Type B pancreatic cell (in vitro differentiated cells): ENCODE measurements at regions not wholly inside any gene's neighbourhood (a gene's known extent, or its start where the extent isn't known, plus 50 kb on each side); places are given as distances from the start of the nearest gene placed in this dataset.
A peak's percentile ranks its signal among the peaks of the same experiment; 100 is the strongest.

Source experiments
- DNase-seq: peaks from one replicate; pipeline ENCODE4 v3.0.0; 2021; ENCODE audit warnings: mixed read lengths; ENCODE audit not compliant: unreplicated experiment; ENCODE audit errors: extremely low spot score
- H3K27ac Mint-ChIP-seq: 2 replicates; pipeline ENCODE4 v1.8.0; 2021; ENCODE audit warnings: mild to moderate bottlenecking, mixed read lengths
- H3K27me3 Mint-ChIP-seq: 2 replicates; pipeline ENCODE4 v1.8.0; 2021; ENCODE audit warnings: mixed read lengths
- H3K36me3 Mint-ChIP-seq: 2 replicates; pipeline ENCODE4 v1.8.0; 2021; ENCODE audit warnings: mixed read lengths
- H3K4me1 Mint-ChIP-seq: one replicate; pipeline ENCODE4 v1.8.0; 2021; ENCODE audit warnings: mixed read lengths; ENCODE audit not compliant: unreplicated experiment
- H3K4me3 Mint-ChIP-seq: 2 replicates; pipeline ENCODE4 v1.8.0; 2021; ENCODE audit warnings: mild to moderate bottlenecking, mixed read lengths
- H3K9me3 Mint-ChIP-seq: 2 replicates; pipeline ENCODE4 v1.8.0; 2021; ENCODE audit warnings: mixed read lengths
- CTCF ChIP-seq: fragments of 200-600 bp; sonication (generic); conservative IDR thresholded peaks from 2 replicates; pipeline ENCODE4 v1.5.0; 2021; ENCODE audit warnings: antibody characterized with exemption, mild to moderate bottlenecking

DNA sequence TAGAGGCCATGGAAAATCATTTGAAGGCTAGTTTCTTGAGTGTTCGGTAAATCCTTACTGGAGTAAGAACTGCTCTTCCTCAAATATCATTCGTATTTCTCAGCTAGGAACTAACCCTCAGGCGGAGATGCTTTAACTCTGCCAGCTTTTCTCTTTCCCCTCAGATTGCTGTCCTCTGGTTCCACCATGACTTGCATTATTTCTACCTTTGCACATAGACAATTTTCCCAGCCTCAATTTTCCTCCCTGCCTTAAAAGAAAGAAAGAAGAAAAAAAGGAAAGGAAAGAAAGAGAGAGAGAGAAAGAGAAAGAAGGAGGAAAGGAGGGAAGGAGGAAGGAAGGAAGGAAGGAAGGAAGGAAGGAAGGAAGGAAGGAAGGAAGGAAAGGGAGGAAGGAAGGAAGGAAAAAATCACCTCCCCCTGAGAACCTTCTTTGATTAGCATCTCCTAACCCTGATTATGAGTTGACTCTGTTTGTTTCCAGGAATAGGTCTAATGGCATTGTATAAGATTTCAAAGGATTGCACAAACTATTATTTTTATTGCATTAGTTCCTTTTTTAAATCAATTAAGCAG is 123.3 kb upstream of the FAM204A start:
- Mint-ChIP-seq H3K9me3 (no peaks in the 10 kb centered on the region), H3K27me3 (peaks cover 73% of the 10 kb centered on the region), H3K36me3 (no peaks in the 10 kb centered on the region), H3K4me1 (no peaks in the 10 kb centered on the region), H3K27ac (no peak overlapping the region), H3K4me3 (no peak overlapping the region)
- no peak for DNase-seq
- TF ChIP-seq CTCF, result no peak

DNA sequence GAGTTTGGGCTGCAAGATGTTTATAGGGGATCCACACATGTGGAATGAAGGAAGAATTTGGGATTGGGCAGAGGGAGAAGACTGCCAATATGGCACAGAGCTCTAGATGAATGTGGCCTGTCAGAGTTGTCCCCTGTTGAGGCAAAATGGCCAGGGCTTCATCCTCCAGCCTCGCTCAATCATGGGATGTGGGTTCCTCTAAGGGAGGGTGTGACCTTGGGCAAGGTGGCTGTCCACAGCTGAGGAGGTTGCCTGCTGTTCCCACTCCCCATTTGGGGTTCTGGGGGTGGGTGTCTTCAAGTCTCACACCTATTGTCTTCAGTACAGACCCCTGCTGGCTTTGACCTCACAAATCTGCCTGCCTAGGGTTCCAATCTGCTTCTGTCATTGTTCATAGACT is 121.6 kb upstream of the FAM204A start:
- no peak for TF ChIP-seq CTCF

GRCh38 chr10:118462401-118462800 is 120.3 kb upstream of the FAM204A start:
- Mint-ChIP-seq H3K4me3 (no peak overlapping the region), H3K36me3 (no peaks in the 10 kb centered on the region), H3K27ac (no peak overlapping the region), H3K27me3 (peaks cover 61% of the 10 kb centered on the region), H3K9me3 (no peaks in the 10 kb centered on the region), H3K4me1 (peaks cover 9% of the 10 kb centered on the region)
- TF ChIP-seq CTCF, result no peak
- DNase-seq, result no peak

More for the DNA sequence above, 121.6 kb upstream of the FAM204A start:
- Mint-ChIP-seq H3K27ac (no peak overlapping the region), H3K9me3 (no peaks in the 10 kb centered on the region), H3K27me3 (peaks cover 72% of the 10 kb centered on the region), H3K4me1 (peaks cover 9% of the 10 kb centered on the region), H3K4me3 (no peak overlapping the region), H3K36me3 (no peaks in the 10 kb centered on the region)
- no peak for DNase-seq

DNA sequence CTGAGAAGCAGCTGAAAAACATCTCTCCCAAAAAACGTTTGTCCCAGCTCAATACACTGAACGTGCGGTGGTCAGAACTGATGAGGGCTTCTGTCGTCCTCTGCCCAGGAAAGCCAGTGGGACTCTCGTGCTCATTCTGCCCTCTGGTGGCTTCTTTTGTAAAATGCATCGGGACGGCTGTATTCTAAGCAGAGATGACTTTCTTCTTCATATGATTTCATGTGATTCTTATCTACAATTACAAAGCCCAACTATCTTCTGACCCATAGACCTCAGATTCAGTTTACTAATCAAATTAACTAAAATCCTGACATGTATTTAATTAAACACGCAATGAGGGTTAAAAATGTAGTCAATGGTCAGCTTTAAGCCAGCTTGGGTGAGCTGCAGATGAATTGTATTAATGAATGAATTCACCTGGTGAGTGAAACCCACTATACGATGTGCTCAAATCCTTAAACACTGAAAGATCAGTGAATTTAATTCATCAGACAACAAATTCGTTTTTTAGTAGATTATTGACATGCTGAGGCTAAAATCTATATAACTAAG is 117.6 kb upstream of the FAM204A start:
- Mint-ChIP-seq H3K27ac (no peak overlapping the region), H3K27me3 (peaks cover 40% of the 10 kb centered on the region), H3K4me1 (peaks cover 17% of the 10 kb centered on the region), H3K4me3 (peak overlapping the region; percentile 50), H3K36me3 (no peaks in the 10 kb centered on the region), H3K9me3 (no peaks in the 10 kb centered on the region)
- peak; percentile 88 for TF ChIP-seq CTCF
- DNase-seq, result no peak

- Mint-ChIP-seq H3K27me3 (peaks cover 35% of the 10 kb centered on the region), H3K4me1 (peaks cover 17% of the 10 kb centered on the region), H3K36me3 (no peaks in the 10 kb centered on the region), H3K27ac (no peak overlapping the region), H3K9me3 (no peaks in the 10 kb centered on the region), H3K4me3 (peak overlapping the region; percentile 50)
- DNase-seq, result no peak
- no peak for TF ChIP-seq CTCF
Observed at GRCh38 chr10:118458957-118459641, 117.0 kb upstream of the FAM204A start.
